Astrocyte (in vitro differentiated cells and primary cell): ENCODE measurements at regions not wholly inside any gene's neighbourhood (a gene's known extent, or its start where the extent isn't known, plus 50 kb on each side); places are given as distances from the start of the nearest gene placed in this dataset.

Source experiments
- DNase-seq: peaks from one replicate; pipeline ENCODE4 v3.0.0-alpha.2; 2010; ENCODE audit warnings: low read depth
- FAIRE-seq: peaks from 2 replicates; lab custom pipeline; 2011; peaks lifted over from hg19 to GRCh38; lab: Jason Lieb, UNC
- H2AFZ ChIP-seq: 2 replicates; pipeline ENCODE4 v1.6.0; 2012; ENCODE audit warnings: low read depth, low read length, inconsistent platforms
- H3K27ac ChIP-seq: 2 replicates; pipeline ENCODE4 v1.5.1; 2011; ENCODE audit warnings: low read depth, low read length, inconsistent platforms
- H3K27me3 ChIP-seq: 2 replicates; pipeline ENCODE4 v1.6.0; 2011; ENCODE audit warnings: low read length, inconsistent platforms; ENCODE audit not compliant: insufficient read depth
- H3K36me3 ChIP-seq: 2 replicates; pipeline ENCODE4 v1.5.1; 2011; ENCODE audit warnings: low read length, inconsistent platforms; ENCODE audit not compliant: insufficient read depth
- H3K4me1 ChIP-seq: 2 replicates; pipeline ENCODE4 v1.5.1; 2011; ENCODE audit warnings: low read length, inconsistent platforms; ENCODE audit not compliant: insufficient read depth
- H3K4me2 ChIP-seq: 2 replicates; pipeline ENCODE4 v1.6.0; 2012; ENCODE audit warnings: low read length, inconsistent platforms
- H3K4me3 ChIP-seq: 2 replicates; pipeline ENCODE4 v1.5.1; 2011; ENCODE audit warnings: low read depth, mild to moderate bottlenecking, low read length, inconsistent platforms; ENCODE audit not compliant: insufficient read depth
- H3K79me2 ChIP-seq: 2 replicates; pipeline ENCODE4 v1.6.0; 2012; ENCODE audit warnings: mild to moderate bottlenecking, low read length, inconsistent platforms; ENCODE audit not compliant: insufficient read depth
- H3K9ac ChIP-seq: 2 replicates; pipeline ENCODE4 v1.6.0; 2012; ENCODE audit warnings: mild to moderate bottlenecking, low read length, inconsistent platforms
- H3K9me3 ChIP-seq: 2 replicates; pipeline ENCODE4 v1.5.1; 2012; ENCODE audit warnings: low read depth, mild to moderate bottlenecking, low read length, inconsistent platforms; ENCODE audit not compliant: insufficient read depth
- H4K20me1 ChIP-seq: 2 replicates; pipeline ENCODE4 v1.6.0; 2012; ENCODE audit warnings: low read length, inconsistent platforms; ENCODE audit not compliant: insufficient read depth
- H3K27ac Mint-ChIP-seq: one replicate; pipeline ENCODE4 v1.8.0; 2021; ENCODE audit warnings: mild to moderate bottlenecking, mixed read lengths; ENCODE audit not compliant: unreplicated experiment
- H3K27me3 Mint-ChIP-seq: one replicate; pipeline ENCODE4 v1.8.0; 2021; ENCODE audit warnings: low read depth, mixed read lengths; ENCODE audit not compliant: unreplicated experiment
- H3K36me3 Mint-ChIP-seq: one replicate; pipeline ENCODE4 v1.8.0; 2021; ENCODE audit warnings: low read depth, mixed read lengths; ENCODE audit not compliant: unreplicated experiment
- H3K4me1 Mint-ChIP-seq: one replicate; pipeline ENCODE4 v1.8.0; 2021; ENCODE audit warnings: low read depth, mixed read lengths; ENCODE audit not compliant: unreplicated experiment
- H3K4me3 Mint-ChIP-seq: one replicate; pipeline ENCODE4 v1.8.0; 2021; ENCODE audit warnings: mild to moderate bottlenecking, moderate library complexity, mixed read lengths; ENCODE audit not compliant: unreplicated experiment
- H3K9me3 Mint-ChIP-seq: one replicate; pipeline ENCODE4 v1.8.0; 2021; ENCODE audit warnings: mild to moderate bottlenecking, mixed read lengths; ENCODE audit not compliant: unreplicated experiment
- CTCF ChIP-seq: IDR thresholded peaks from 2 replicates; pipeline ENCODE4 v1.5.1; 2011; ENCODE audit warnings: low read depth, mild to moderate bottlenecking, inconsistent platforms, low read length, moderate library complexity; ENCODE audit not compliant: insufficient read depth
- EZH2 ChIP-seq: IDR thresholded peaks from 2 replicates; pipeline ENCODE4 v1.6.1; 2012; ENCODE audit warnings: mild to moderate bottlenecking, low read length, inconsistent platforms; ENCODE audit not compliant: insufficient read depth

DNA sequence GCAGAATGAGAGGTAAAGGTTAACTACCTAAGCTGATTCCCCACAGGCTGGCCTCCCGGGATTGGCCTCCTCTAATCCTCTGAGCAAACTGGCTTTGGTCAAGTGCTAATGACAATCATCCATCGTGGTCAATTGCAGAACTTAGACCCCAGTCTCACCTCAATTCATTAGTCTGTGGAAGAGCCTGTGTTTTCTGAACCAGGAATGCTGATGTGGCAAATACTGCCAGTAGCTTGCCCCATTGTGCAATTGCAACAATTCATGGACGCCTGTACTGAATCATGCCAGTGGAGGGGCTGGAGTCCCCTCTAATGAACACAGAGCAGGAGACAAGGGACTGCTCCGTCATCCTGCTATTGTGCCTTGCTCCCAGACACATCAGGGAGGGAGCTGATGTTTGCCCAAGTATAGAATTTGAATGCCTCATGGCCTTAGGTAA is 1256.5 kb downstream of the EFNB2 start:
- H3K9me3 Mint-ChIP-seq, result no peaks in the 10 kb centered on the region
- H3K4me3 ChIP-seq, result no peak overlapping the region
- no peaks in the 10 kb centered on the region for H3K36me3 Mint-ChIP-seq
- H3K4me3 Mint-ChIP-seq, result no peak overlapping the region
- H4K20me1 ChIP-seq, result no peaks in the 10 kb centered on the region
- H3K4me1 Mint-ChIP-seq, result no peaks in the 10 kb centered on the region
- FAIRE-seq (no peak), DNase-seq (no peak)
- no peak overlapping the region for H3K27ac Mint-ChIP-seq
- TF ChIP-seq CTCF (no peak), EZH2 (no peak)
- H3K79me2 ChIP-seq, result no peaks in the 10 kb centered on the region
- no peaks in the 10 kb centered on the region for H3K9me3 ChIP-seq
- H3K4me1 ChIP-seq, result no peaks in the 10 kb centered on the region
- no peak overlapping the region for H3K9ac ChIP-seq
- no peaks in the 10 kb centered on the region for H3K27me3 ChIP-seq
- H3K36me3 ChIP-seq, result no peaks in the 10 kb centered on the region
- no peak overlapping the region for H3K4me2 ChIP-seq
- no peak overlapping the region for H3K27ac ChIP-seq
- no peaks in the 10 kb centered on the region for H3K27me3 Mint-ChIP-seq
- H2AFZ ChIP-seq, result no peak overlapping the region

GRCh38 chr13:105276571-105276970 is 1258.9 kb downstream of the EFNB2 start:
- H3K27ac ChIP-seq, result no peak overlapping the region
- H3K79me2 ChIP-seq, result no peaks in the 10 kb centered on the region
- FAIRE-seq (no peak), DNase-seq (no peak)
- H3K4me1 ChIP-seq, result no peaks in the 10 kb centered on the region
- no peak overlapping the region for H3K4me2 ChIP-seq
- no peaks in the 10 kb centered on the region for H3K9me3 ChIP-seq
- Mint-ChIP-seq H3K9me3 (no peaks in the 10 kb centered on the region), H3K36me3 (no peaks in the 10 kb centered on the region), H3K27ac (no peak overlapping the region), H3K4me3 (no peak overlapping the region), H3K27me3 (no peaks in the 10 kb centered on the region), H3K4me1 (no peaks in the 10 kb centered on the region)
- no peaks in the 10 kb centered on the region for H3K27me3 ChIP-seq
- TF ChIP-seq EZH2 (no peak), CTCF (no peak)
- no peak overlapping the region for H2AFZ ChIP-seq
- no peak overlapping the region for H3K4me3 ChIP-seq
- H3K9ac ChIP-seq, result no peak overlapping the region
- no peaks in the 10 kb centered on the region for H4K20me1 ChIP-seq
- H3K36me3 ChIP-seq, result no peaks in the 10 kb centered on the region

DNA sequence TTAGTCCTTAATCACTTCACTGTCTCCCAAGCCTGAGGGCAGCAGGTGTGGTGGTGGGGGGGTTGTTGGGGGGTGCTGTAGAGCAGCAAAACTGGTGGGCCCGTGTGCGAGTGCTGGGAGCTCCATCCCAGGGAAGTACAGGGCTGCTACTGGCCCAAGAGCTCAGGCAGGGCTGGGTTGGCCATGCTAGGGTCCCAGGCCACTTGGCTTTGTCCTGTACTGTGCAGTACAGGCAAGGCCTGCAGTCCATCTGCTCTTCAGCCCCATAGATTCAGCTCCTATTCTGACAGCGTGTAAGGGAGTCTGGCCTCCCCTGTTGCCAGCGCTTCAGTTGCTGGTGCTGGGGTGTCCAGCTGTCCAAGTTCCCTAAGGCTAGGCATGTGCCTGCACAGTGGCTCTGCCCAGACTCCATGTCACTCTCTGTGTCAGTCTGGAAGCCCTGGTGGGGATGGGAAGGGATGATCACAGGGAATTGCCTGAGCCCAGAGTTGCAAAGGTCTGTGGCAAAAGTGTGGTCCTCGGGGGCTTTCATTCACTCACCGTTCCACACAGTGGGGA is 1261.7 kb downstream of the EFNB2 start:
- no peak overlapping the region for H3K27ac ChIP-seq
- no peaks in the 10 kb centered on the region for H3K9me3 Mint-ChIP-seq
- no peak for FAIRE-seq
- no peak overlapping the region for H3K4me3 ChIP-seq
- H3K27me3 ChIP-seq, result no peaks in the 10 kb centered on the region
- H3K79me2 ChIP-seq, result no peaks in the 10 kb centered on the region
- no peaks in the 10 kb centered on the region for H3K36me3 ChIP-seq
- H3K4me1 ChIP-seq, result no peaks in the 10 kb centered on the region
- no peaks in the 10 kb centered on the region for H3K4me1 Mint-ChIP-seq
- no peak overlapping the region for H3K27ac Mint-ChIP-seq
- H3K9me3 ChIP-seq, result no peaks in the 10 kb centered on the region
- H3K36me3 Mint-ChIP-seq, result no peaks in the 10 kb centered on the region
- TF ChIP-seq EZH2 (no peak), CTCF (no peak)
- H3K9ac ChIP-seq, result no peak overlapping the region
- no peaks in the 10 kb centered on the region for H3K27me3 Mint-ChIP-seq
- H2AFZ ChIP-seq, result no peak overlapping the region
- DNase-seq, result no peak
- H3K4me3 Mint-ChIP-seq, result no peak overlapping the region
- no peaks in the 10 kb centered on the region for H4K20me1 ChIP-seq
- no peak overlapping the region for H3K4me2 ChIP-seq
